Epithelial cell of esophagus (primary cell): ENCODE measurements at regions not wholly inside any gene's neighbourhood (a gene's known extent, or its start where the extent isn't known, plus 50 kb on each side); places are given as distances from the start of the nearest gene placed in this dataset.
A peak's percentile ranks its signal among the peaks of the same experiment; 100 is the strongest.

Source experiments
- DNase-seq: peaks from one replicate; pipeline ENCODE4 v3.0.0; 2010; ENCODE audit warnings: low read depth
- H3K4me3 ChIP-seq: 2 replicates; pipeline ENCODE4 v1.5.1; 2011; ENCODE audit warnings: mild to moderate bottlenecking, low read length, control low read depth
- CTCF ChIP-seq: IDR thresholded peaks from 2 replicates; pipeline ENCODE4 v1.5.1; 2011; ENCODE audit warnings: low read depth, mild to moderate bottlenecking, low read length, control low read depth, inconsistent platforms; ENCODE audit not compliant: insufficient read depth; ENCODE audit errors: missing control alignments

GRCh38 chrX:56498756-56499155 lies 64.7 kb upstream of the UBQLN2 start:
- H3K4me3 ChIP-seq: no peak overlapping the region
- no peak for TF ChIP-seq CTCF
- DNase-seq: peak; percentile 48

- peak; percentile 89 for DNase-seq
- no peak overlapping the region for H3K4me3 ChIP-seq
- TF ChIP-seq CTCF: no peak
These were observed 64.1 kb upstream of the UBQLN2 start for GRCh38 chrX:56499372-56499771.

GRCh38 chrX:56503941-56504673 lies 59.3 kb upstream of the UBQLN2 start:
- TF ChIP-seq CTCF: peak; percentile 34
- no peak overlapping the region for H3K4me3 ChIP-seq
- DNase-seq: peak; percentile 94

- no peak for TF ChIP-seq CTCF
- peak; percentile 53 for DNase-seq
- no peak overlapping the region for H3K4me3 ChIP-seq
These were observed 57.6 kb upstream of the UBQLN2 start for GRCh38 chrX:56505866-56506265.
